GM23338 (cell line): ENCODE measurements at regions not wholly inside any gene's neighbourhood (a gene's known extent, or its start where the extent isn't known, plus 50 kb on each side); places are given as distances from the start of the nearest gene placed in this dataset.

ENCODE experiments used
- ATAC-seq: fragments of 200-7000 bp; cut with Tn5 transposase; 3 replicates; pipeline ENCODE4 v1.9.1; 2020
- DNase-seq: peaks from one replicate; pipeline ENCODE4 v3.0.0-alpha.2; 2015; ENCODE audit warnings: low spot score
- H2AFZ ChIP-seq: fragments of 200-600 bp; sonication (generic); 2 replicates; pipeline ENCODE4 v1.8.0; 2016; ENCODE audit warnings: antibody characterized with exemption, mild to moderate bottlenecking, moderate library complexity
- H3F3A ChIP-seq: fragments of 200-600 bp; sonication (generic); replicated peaks from 2 replicates; pipeline ENCODE4 v1.8.0; 2017; ENCODE audit warnings: antibody characterized with exemption, mixed run types, low read depth
- H3K27ac ChIP-seq: fragments of 200-600 bp; sonication (generic); 2 replicates; pipeline ENCODE4 v1.6.1; 2016; ENCODE audit warnings: low read depth
- H3K27me3 ChIP-seq: fragments of 200-600 bp; sonication (generic); 2 replicates; pipeline ENCODE4 v1.8.0; 2016; ENCODE audit warnings: mild to moderate bottlenecking, mixed run types, moderate library complexity; ENCODE audit not compliant: insufficient read depth
- H3K36me3 ChIP-seq: fragments of 200-600 bp; sonication (generic); 2 replicates; pipeline ENCODE4 v1.8.0; 2016; ENCODE audit warnings: mild to moderate bottlenecking; ENCODE audit not compliant: insufficient read depth
- H3K4me1 ChIP-seq: fragments of 200-600 bp; sonication (generic); 2 replicates; pipeline ENCODE4 v1.8.0; 2016; ENCODE audit warnings: mild to moderate bottlenecking, moderate library complexity; ENCODE audit not compliant: insufficient read depth
- H3K4me2 ChIP-seq: fragments of 200-600 bp; sonication (generic); 2 replicates; pipeline ENCODE4 v1.7.1; 2017; ENCODE audit warnings: mixed run types
- H3K4me3 ChIP-seq: fragments of 200-600 bp; sonication (generic); 2 replicates; pipeline ENCODE4 v1.6.1; 2016; ENCODE audit warnings: mixed run types
- H3K79me2 ChIP-seq: fragments of 200-600 bp; sonication (generic); replicated peaks from 2 replicates; pipeline ENCODE4 v1.8.0; 2017; ENCODE audit warnings: mild to moderate bottlenecking; ENCODE audit not compliant: insufficient read depth
- H3K9me2 ChIP-seq: fragments of 200-600 bp; sonication (generic); 2 replicates; pipeline ENCODE4 v1.8.0; 2017; ENCODE audit not compliant: insufficient read depth
- H4K20me1 ChIP-seq: fragments of 200-600 bp; sonication (generic); replicated peaks from 2 replicates; pipeline ENCODE4 v1.8.0; 2017; ENCODE audit warnings: mild to moderate bottlenecking; ENCODE audit not compliant: insufficient read depth
- H3K27ac Mint-ChIP-seq: 2 replicates; pipeline ENCODE4 v1.8.0; 2020; ENCODE audit warnings: inconsistent platforms, mild to moderate bottlenecking, moderate library complexity, mixed read lengths
- H3K27me3 Mint-ChIP-seq: 3 replicates; pipeline ENCODE4 v1.8.0; 2022; ENCODE audit warnings: low read depth, mild to moderate bottlenecking, moderate library complexity, mixed read lengths, inconsistent platforms; ENCODE audit not compliant: insufficient read depth, poor library complexity
- H3K36me3 Mint-ChIP-seq: 3 replicates; pipeline ENCODE4 v1.8.0; 2021; ENCODE audit warnings: low read depth, mild to moderate bottlenecking, inconsistent platforms, moderate library complexity, mixed read lengths
- H3K4me1 Mint-ChIP-seq: 3 replicates; pipeline ENCODE4 v1.8.0; 2020; ENCODE audit warnings: mild to moderate bottlenecking, inconsistent platforms, mixed read lengths
- H3K4me3 Mint-ChIP-seq: 3 replicates; pipeline ENCODE4 v1.8.0; 2021; ENCODE audit warnings: moderate library complexity, mild to moderate bottlenecking, inconsistent platforms, mixed read lengths
- H3K9me3 Mint-ChIP-seq: 3 replicates; pipeline ENCODE4 v1.8.0; 2020; ENCODE audit warnings: moderate library complexity, mild to moderate bottlenecking, inconsistent platforms, mixed read lengths
- CTCF ChIP-seq, 2 experiments: fragments of 200-600 bp in 1 of 2; sonication (generic) in 1 of 2; conservative IDR thresholded peaks; 2 replicates each; pipeline versions ENCODE4 v1.5.1 to v1.6.1; 2016 to 2017; ENCODE audit warnings: antibody characterized with exemption in 2 of 2, low read depth in 2 of 2, mild to moderate bottlenecking in 2 of 2, moderate library complexity in 1 of 2
- ETS1 ChIP-seq: IDR thresholded peaks from 2 replicates; pipeline ENCODE4 v1.6.1; 2016; ENCODE audit warnings: antibody characterized with exemption
- EZH2 ChIP-seq: fragments of 200-600 bp; sonication (generic); IDR thresholded peaks from one replicate; pipeline ENCODE4 v1.8.0; 2017; ENCODE audit warnings: antibody characterized with exemption, mild to moderate bottlenecking, low read depth; ENCODE audit not compliant: unreplicated experiment
- EZH2phosphoT487 ChIP-seq: fragments of 200-600 bp; sonication (generic); IDR thresholded peaks from one replicate; pipeline ENCODE4 v1.8.1; 2018; ENCODE audit warnings: antibody characterized with exemption; ENCODE audit not compliant: unreplicated experiment
- JUNB ChIP-seq: IDR thresholded peaks from one replicate; pipeline ENCODE4 v1.6.1; 2016; ENCODE audit warnings: antibody characterized with exemption; ENCODE audit not compliant: unreplicated experiment
- NANOG ChIP-seq: IDR thresholded peaks from 2 replicates; pipeline ENCODE4 v1.6.1; 2016; ENCODE audit warnings: antibody characterized with exemption, borderline replicate concordance
- POLR2AphosphoS5 ChIP-seq: IDR thresholded peaks from 2 replicates; pipeline ENCODE4 v1.6.1; 2016; ENCODE audit warnings: antibody characterized with exemption, low read depth
- ZNF114 ChIP-seq: fragments of 250-450 bp; sonication (Bioruptor Pico); IDR thresholded peaks from 2 replicates; pipeline ENCODE4 v1.5.0; 2020; ENCODE audit warnings: mild to moderate bottlenecking, moderate library complexity
- ZNF331 ChIP-seq: fragments of 250-450 bp; sonication (Bioruptor Pico); IDR thresholded peaks from 2 replicates; pipeline ENCODE4 v1.5.0; 2020; ENCODE audit warnings: low read depth, mild to moderate bottlenecking, moderate library complexity

- Histone ChIP-seq H3K4me1 (peaks cover 15% of the 10 kb centered on the region; the same call in 1 of the 2 replicates), H4K20me1 (no peaks in the 10 kb centered on the region), H3K4me2 (no peak overlapping the region), H3K9me2 (0 out of 2 replicates have a peak, but pooled peaks cover 9% of the 10 kb centered on the region), H2AFZ (no peak overlapping the region), H3K4me3 (no peak overlapping the region), H3K79me2 (no peaks in the 10 kb centered on the region), H3K36me3 (no peaks in the 10 kb centered on the region), H3K27me3 (no peaks in the 10 kb centered on the region), H3K27ac (no peak overlapping the region), H3F3A (no peaks in the 10 kb centered on the region)
- H3K36me3 Mint-ChIP-seq, result no peaks in the 10 kb centered on the region
- peaks cover 15% of the 10 kb centered on the region for H3K4me1 Mint-ChIP-seq
- H3K9me3 Mint-ChIP-seq, result peaks cover 2% of the 10 kb centered on the region; the same call in 2 of the 3 replicates
- H3K4me3 Mint-ChIP-seq, result no peak overlapping the region
- H3K27ac Mint-ChIP-seq, result no peak overlapping the region
- DNase-seq (no peak), ATAC-seq (no peak)
- peaks cover 1% of the 10 kb centered on the region for H3K27me3 Mint-ChIP-seq
- TF ChIP-seq JUNB (no peak), ETS1 (no peak), EZH2 (no peak), POLR2AphosphoS5 (no peak), NANOG (no peak), CTCF (conservative IDR thresholded peaks at IDR 0.05; ENCODE audit: low read depth in 2 of 2) (no peak), ZNF331 (CRISPR knock-in tag) (no peak), ZNF114 (no peak)
These were observed 243.5 kb downstream of the TGFB2 start for GRCh38 chr1:218588540-218589172.

GRCh38 chr1:218589487-218589886 is 244.4 kb downstream of the TGFB2 start:
- H3K36me3 Mint-ChIP-seq, result no peaks in the 10 kb centered on the region
- no peak overlapping the region for H3K27ac Mint-ChIP-seq
- H3K4me1 ChIP-seq, result peaks cover 15% of the 10 kb centered on the region; the same call in 1 of the 2 replicates
- H3K27me3 ChIP-seq, result no peaks in the 10 kb centered on the region
- no peak overlapping the region for H2AFZ ChIP-seq
- no peak overlapping the region for H3K4me2 ChIP-seq
- H3K9me2 ChIP-seq, result 0 out of 2 replicates have a peak, but pooled peaks cover 9% of the 10 kb centered on the region
- TF ChIP-seq EZH2phosphoT487, result no peak
- no peaks in the 10 kb centered on the region; the same call in 1 of the 3 replicates for H3K9me3 Mint-ChIP-seq
- ATAC-seq, result no peak
- no peaks in the 10 kb centered on the region for H3F3A ChIP-seq
- H4K20me1 ChIP-seq, result no peaks in the 10 kb centered on the region
- DNase-seq, result no peak
- H3K4me3 ChIP-seq, result no peak overlapping the region
- H3K36me3 ChIP-seq, result no peaks in the 10 kb centered on the region
- H3K4me3 Mint-ChIP-seq, result no peak overlapping the region
- H3K27me3 Mint-ChIP-seq, result peaks cover 2% of the 10 kb centered on the region
- no peak overlapping the region for H3K27ac ChIP-seq
- peaks cover 15% of the 10 kb centered on the region for H3K4me1 Mint-ChIP-seq
- H3K79me2 ChIP-seq, result no peaks in the 10 kb centered on the region
